Neural cell (in vitro differentiated cells): ENCODE measurements at regions not wholly inside any gene's neighbourhood (a gene's known extent, or its start where the extent isn't known, plus 50 kb on each side); places are given as distances from the start of the nearest gene placed in this dataset.

Experiments used
- CTCF ChIP-seq: fragments of 450-650 bp; IDR thresholded peaks from 2 replicates; pipeline ENCODE4 v1.5.1; 2014; ENCODE audit warnings: antibody characterized with exemption, mild to moderate bottlenecking, moderate library complexity; ENCODE audit not compliant: poor library complexity, severe bottlenecking
- EZH2 ChIP-seq: fragments of 200-600, 300-800 bp; shearing (Covaris generic), sonication (generic); IDR thresholded peaks from 2 replicates; pipeline ENCODE4 v1.6.1; 2014; ENCODE audit warnings: antibody characterized with exemption, low read length, borderline replicate concordance, mild to moderate bottlenecking; ENCODE audit not compliant: insufficient read depth, poor library complexity, severe bottlenecking
- POLR2AphosphoS5 ChIP-seq: IDR thresholded peaks from 2 replicates; pipeline ENCODE4 v1.6.1; 2012

- no peak for TF ChIP-seq CTCF
- no peak for TF ChIP-seq EZH2
- TF ChIP-seq POLR2AphosphoS5 = no peak
Observed at GRCh38 chr18:71352618-71353017, 1063.8 kb downstream of the SOCS6 start.
